ENCODE measurements at regions not wholly inside any gene's neighbourhood (a gene's known extent, or its start where the extent isn't known, plus 50 kb on each side); places are given as distances from the start of the nearest gene placed in this dataset.

GRCh38 chr14:32010604-32011125 is 66.4 kb upstream of the ARHGAP5 start:
- Histone ChIP-seq H3K4me1 (ENCODE audit: insufficient read depth, low read length) (peaks cover 15% of the 10 kb centered on the region), H3K9me3 (ENCODE audit: insufficient read depth, low read depth, low read length) (no peaks in the 10 kb centered on the region), H4K20me1 (ENCODE audit: insufficient read depth, low read length) (no peaks in the 10 kb centered on the region), H2AFZ (ENCODE audit: low read depth, low read length) (no peak overlapping the region), H3K9ac (ENCODE audit: low read length) (peak overlapping the region; percentile 30), H3K27ac (ENCODE audit: low read depth, low read length) (no peak overlapping the region), H3K4me3 (ENCODE audit: insufficient read depth, low read depth, low read length) (no peak overlapping the region), H3K4me2 (ENCODE audit: low read length) (peak overlapping the region; percentile 49), H3K79me2 (ENCODE audit: insufficient read depth, low read length) (no peaks in the 10 kb centered on the region), H3K36me3 (ENCODE audit: insufficient read depth, low read length) (no peaks in the 10 kb centered on the region), H3K27me3 (ENCODE audit: insufficient read depth, low read length) (no peaks in the 10 kb centered on the region)
- DNase-seq (ENCODE audit: low read depth), result peak; percentile 71
- no peaks in the 10 kb centered on the region for H3K27me3 Mint-ChIP-seq (ENCODE audit: low read depth, unreplicated experiment)
- no peaks in the 10 kb centered on the region for H3K36me3 Mint-ChIP-seq (ENCODE audit: low read depth, unreplicated experiment)
- TF ChIP-seq EZH2 (IDR thresholded peaks at IDR 0.05; ENCODE audit: insufficient read depth, low read length) (no peak), CTCF (IDR thresholded peaks at IDR 0.05; ENCODE audit: insufficient read depth, low read depth, low read length) (no peak)
- no peak overlapping the region for H3K4me3 Mint-ChIP-seq (ENCODE audit: unreplicated experiment)
- H3K9me3 Mint-ChIP-seq (ENCODE audit: unreplicated experiment), result no peaks in the 10 kb centered on the region
- FAIRE-seq, result no peak
- H3K4me1 Mint-ChIP-seq (ENCODE audit: low read depth, unreplicated experiment), result peaks cover 40% of the 10 kb centered on the region
- H3K27ac Mint-ChIP-seq (ENCODE audit: unreplicated experiment), result peak overlapping the region; percentile 86

- Histone ChIP-seq H4K20me1 (ENCODE audit: insufficient read depth, low read length) (no peaks in the 10 kb centered on the region), H3K9ac (ENCODE audit: low read length) (peak overlapping the region; percentile 30), H3K27me3 (ENCODE audit: insufficient read depth, low read length) (no peaks in the 10 kb centered on the region), H2AFZ (ENCODE audit: low read depth, low read length) (no peak overlapping the region), H3K4me2 (ENCODE audit: low read length) (peak overlapping the region; percentile 49), H3K9me3 (ENCODE audit: insufficient read depth, low read depth, low read length) (no peaks in the 10 kb centered on the region), H3K36me3 (ENCODE audit: insufficient read depth, low read length) (no peaks in the 10 kb centered on the region), H3K27ac (ENCODE audit: low read depth, low read length) (no peak overlapping the region), H3K4me1 (ENCODE audit: insufficient read depth, low read length) (peaks cover 15% of the 10 kb centered on the region), H3K79me2 (ENCODE audit: insufficient read depth, low read length) (no peaks in the 10 kb centered on the region), H3K4me3 (ENCODE audit: insufficient read depth, low read depth, low read length) (no peak overlapping the region)
- Mint-ChIP-seq H3K4me3 (ENCODE audit: unreplicated experiment) (no peak overlapping the region), H3K27me3 (ENCODE audit: low read depth, unreplicated experiment) (no peaks in the 10 kb centered on the region), H3K4me1 (ENCODE audit: low read depth, unreplicated experiment) (peaks cover 43% of the 10 kb centered on the region), H3K9me3 (ENCODE audit: unreplicated experiment) (no peaks in the 10 kb centered on the region), H3K36me3 (ENCODE audit: low read depth, unreplicated experiment) (no peaks in the 10 kb centered on the region), H3K27ac (ENCODE audit: unreplicated experiment) (peak overlapping the region; percentile 86)
- DNase-seq (ENCODE audit: low read depth) (peak; percentile 45), FAIRE-seq (peak; percentile 34)
- TF ChIP-seq CTCF (IDR thresholded peaks at IDR 0.05; ENCODE audit: insufficient read depth, low read depth, low read length) (no peak), EZH2 (IDR thresholded peaks at IDR 0.05; ENCODE audit: insufficient read depth, low read length) (no peak)
These were observed 65.9 kb upstream of the ARHGAP5 start for GRCh38 chr14:32011225-32011624.

DNA sequence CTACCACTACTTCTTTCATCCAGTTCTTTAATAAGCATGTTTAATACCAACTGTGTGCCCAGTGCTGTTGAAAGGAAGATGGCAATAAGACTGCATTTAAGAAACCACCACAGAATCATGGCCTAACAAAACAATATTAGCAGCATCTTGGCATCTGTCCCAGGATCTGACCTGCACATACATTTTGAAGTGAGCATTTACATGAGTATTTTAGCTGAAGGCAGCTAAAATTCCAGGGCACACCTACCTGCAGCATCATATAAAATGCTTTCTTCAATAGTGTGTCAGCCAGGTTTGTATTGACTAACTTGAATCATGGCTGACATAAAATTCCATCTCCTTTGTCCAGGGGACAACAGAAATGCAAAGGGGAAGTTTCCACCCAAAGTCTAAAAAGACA is 65.0 kb upstream of the ARHGAP5 start:
- peaks cover 11% of the 10 kb centered on the region for H3K4me1 ChIP-seq (ENCODE audit: insufficient read depth, low read length)
- no peak overlapping the region for H3K27ac ChIP-seq (ENCODE audit: low read depth, low read length)
- no peaks in the 10 kb centered on the region for H3K27me3 Mint-ChIP-seq (ENCODE audit: low read depth, unreplicated experiment)
- H4K20me1 ChIP-seq (ENCODE audit: insufficient read depth, low read length), result no peaks in the 10 kb centered on the region
- no peaks in the 10 kb centered on the region for H3K36me3 Mint-ChIP-seq (ENCODE audit: low read depth, unreplicated experiment)
- no peaks in the 10 kb centered on the region for H3K9me3 Mint-ChIP-seq (ENCODE audit: unreplicated experiment)
- H3K9ac ChIP-seq (ENCODE audit: low read length), result no peak overlapping the region
- DNase-seq (ENCODE audit: low read depth) (no peak), FAIRE-seq (no peak)
- TF ChIP-seq EZH2 (IDR thresholded peaks at IDR 0.05; ENCODE audit: insufficient read depth, low read length), result no peak
- no peak for TF ChIP-seq CTCF (IDR thresholded peaks at IDR 0.05; ENCODE audit: insufficient read depth, low read depth, low read length)
- H3K79me2 ChIP-seq (ENCODE audit: insufficient read depth, low read length), result no peaks in the 10 kb centered on the region
- H2AFZ ChIP-seq (ENCODE audit: low read depth, low read length), result no peak overlapping the region
- H3K4me1 Mint-ChIP-seq (ENCODE audit: low read depth, unreplicated experiment), result peaks cover 38% of the 10 kb centered on the region
- no peak overlapping the region for H3K4me2 ChIP-seq (ENCODE audit: low read length)
- no peaks in the 10 kb centered on the region for H3K36me3 ChIP-seq (ENCODE audit: insufficient read depth, low read length)
- H3K27ac Mint-ChIP-seq (ENCODE audit: unreplicated experiment), result no peak overlapping the region
- no peaks in the 10 kb centered on the region for H3K9me3 ChIP-seq (ENCODE audit: insufficient read depth, low read depth, low read length)
- H3K4me3 Mint-ChIP-seq (ENCODE audit: unreplicated experiment), result no peak overlapping the region
- H3K4me3 ChIP-seq (ENCODE audit: insufficient read depth, low read depth, low read length), result no peak overlapping the region
- H3K27me3 ChIP-seq (ENCODE audit: insufficient read depth, low read length), result no peaks in the 10 kb centered on the region
